Activated CD8-positive, alpha-beta T cell treated with anti-CD3 and anti-CD28 coated beads for 36 hours (primary cell): ENCODE measurements at regions not wholly inside any gene's neighbourhood (a gene's known extent, or its start where the extent isn't known, plus 50 kb on each side); places are given as distances from the start of the nearest gene placed in this dataset.

Experiments
- ATAC-seq: fragments of 200-7000 bp; cut with Tn5 transposase; one replicate; pipeline ENCODE4 v1.10.0; 2021; ENCODE audit warnings: mild to moderate bottlenecking, moderate library complexity
- CTCF ChIA-PET: fragments of 350-600 bp; sonication (Branson Sonifier 250); formaldehyde crosslinking; loops from one replicate; lab custom pipeline; 2021; ENCODE audit warnings: antibody characterized with exemption; lab: Charles Lee
- POLR2A ChIA-PET: fragments of 350-600 bp; sonication (Branson Sonifier 250); formaldehyde crosslinking; loops from one replicate; lab custom pipeline; 2021; ENCODE audit warnings: antibody characterized with exemption; lab: Charles Lee
- DNase-seq: peaks from one replicate; pipeline ENCODE4 v3.0.0-alpha.2; 2020
- H3K27ac Mint-ChIP-seq: one replicate; pipeline ENCODE4 v1.8.0; 2021; ENCODE audit warnings: mild to moderate bottlenecking, mixed read lengths
- H3K27me3 Mint-ChIP-seq: one replicate; pipeline ENCODE4 v1.8.0; 2021; ENCODE audit warnings: mixed read lengths
- H3K36me3 Mint-ChIP-seq: one replicate; pipeline ENCODE4 v1.8.0; 2021; ENCODE audit warnings: low read depth, mixed read lengths
- H3K4me1 Mint-ChIP-seq: one replicate; pipeline ENCODE4 v1.8.0; 2021; ENCODE audit warnings: low read depth, mixed read lengths
- H3K4me3 Mint-ChIP-seq: one replicate; pipeline ENCODE4 v1.8.0; 2021; ENCODE audit warnings: mild to moderate bottlenecking, moderate library complexity, mixed read lengths
- H3K9me3 Mint-ChIP-seq: one replicate; pipeline ENCODE4 v1.8.0; 2021; ENCODE audit warnings: mixed read lengths
- intact Hi-C: fragments of 100-400 bp; cut with micrococcal nuclease; formaldehyde crosslinking; loops from one replicate; pipeline ENCODE4 v1.10.0; 2022
- TF ChIP-seq, protein P1 (sequence below): fragments of 200-600 bp; IDR thresholded peaks from one replicate; pipeline ENCODE4 v1.8.0; 2022; ENCODE audit warnings: antibody characterized with exemption, mild to moderate bottlenecking

DNA sequence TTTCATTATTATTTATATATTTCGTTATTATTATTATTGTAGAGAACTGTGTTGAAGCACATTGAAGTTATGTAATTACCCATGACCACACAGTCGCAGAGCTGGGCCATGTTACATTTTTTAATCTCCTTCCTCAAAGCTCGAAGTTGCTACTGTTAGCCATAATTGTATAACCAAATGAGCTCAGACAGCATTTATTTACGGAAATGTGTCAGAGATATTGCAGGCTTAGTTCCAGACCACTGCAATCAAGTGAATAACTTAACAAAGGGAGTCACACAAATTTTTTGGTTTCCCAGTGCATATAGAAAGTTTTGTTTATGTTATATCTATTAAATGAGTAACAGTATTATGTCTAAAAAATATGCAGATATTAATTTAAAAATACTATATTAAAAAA, 147.1 kb upstream of the SLITRK1 start:
- DNase-seq: no peak
- H3K27me3 Mint-ChIP-seq: no peaks in the 10 kb centered on the region
- CTCF ChIA-PET: interaction anchor here (0.7 kb wide), 2 partner anchors 38 to 629 kb away, joined by 3 read pairs; no protein-coding TSS in a partner anchor
- no peak for ATAC-seq
- intact Hi-C loops: no loop called here
- H3K4me1 Mint-ChIP-seq: no peaks in the 10 kb centered on the region
- H3K27ac Mint-ChIP-seq: no peak overlapping the region
- no peaks in the 10 kb centered on the region for H3K9me3 Mint-ChIP-seq
- TF ChIP-seq, protein P1, sequence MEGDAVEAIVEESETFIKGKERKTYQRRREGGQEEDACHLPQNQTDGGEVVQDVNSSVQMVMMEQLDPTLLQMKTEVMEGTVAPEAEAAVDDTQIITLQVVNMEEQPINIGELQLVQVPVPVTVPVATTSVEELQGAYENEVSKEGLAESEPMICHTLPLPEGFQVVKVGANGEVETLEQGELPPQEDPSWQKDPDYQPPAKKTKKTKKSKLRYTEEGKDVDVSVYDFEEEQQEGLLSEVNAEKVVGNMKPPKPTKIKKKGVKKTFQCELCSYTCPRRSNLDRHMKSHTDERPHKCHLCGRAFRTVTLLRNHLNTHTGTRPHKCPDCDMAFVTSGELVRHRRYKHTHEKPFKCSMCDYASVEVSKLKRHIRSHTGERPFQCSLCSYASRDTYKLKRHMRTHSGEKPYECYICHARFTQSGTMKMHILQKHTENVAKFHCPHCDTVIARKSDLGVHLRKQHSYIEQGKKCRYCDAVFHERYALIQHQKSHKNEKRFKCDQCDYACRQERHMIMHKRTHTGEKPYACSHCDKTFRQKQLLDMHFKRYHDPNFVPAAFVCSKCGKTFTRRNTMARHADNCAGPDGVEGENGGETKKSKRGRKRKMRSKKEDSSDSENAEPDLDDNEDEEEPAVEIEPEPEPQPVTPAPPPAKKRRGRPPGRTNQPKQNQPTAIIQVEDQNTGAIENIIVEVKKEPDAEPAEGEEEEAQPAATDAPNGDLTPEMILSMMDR: no peak
- POLR2A ChIA-PET: no interaction called here
- H3K4me3 Mint-ChIP-seq: no peak overlapping the region
- no peaks in the 10 kb centered on the region for H3K36me3 Mint-ChIP-seq

- Mint-ChIP-seq H3K4me3 (no peak overlapping the region), H3K9me3 (no peaks in the 10 kb centered on the region), H3K4me1 (no peaks in the 10 kb centered on the region), H3K27me3 (no peaks in the 10 kb centered on the region), H3K27ac (no peak overlapping the region), H3K36me3 (no peaks in the 10 kb centered on the region)
- TF ChIP-seq, protein P1: no peak
- POLR2A ChIA-PET: no interaction called here
- ATAC-seq: no peak
- intact Hi-C loops: no loop called here
- no peak for DNase-seq
- CTCF ChIA-PET: no interaction called here
Measured at GRCh38 chr13:84025824-84026223, 143.6 kb upstream of the SLITRK1 start.

- no peaks in the 10 kb centered on the region for H3K9me3 Mint-ChIP-seq
- ChIA-PET POLR2A (no interaction called here), CTCF (no interaction called here)
- no peaks in the 10 kb centered on the region for H3K36me3 Mint-ChIP-seq
- TF ChIP-seq, protein P1: no peak
- ATAC-seq (no peak), DNase-seq (no peak)
- H3K4me1 Mint-ChIP-seq: no peaks in the 10 kb centered on the region
- H3K27me3 Mint-ChIP-seq: no peaks in the 10 kb centered on the region
- intact Hi-C loops: no loop called here
- H3K4me3 Mint-ChIP-seq: no peak overlapping the region
- H3K27ac Mint-ChIP-seq: no peak overlapping the region
Measured at GRCh38 chr13:83996415-83996814, 114.1 kb upstream of the SLITRK1 start.

- TF ChIP-seq, protein P1: no peak
- H3K27me3 Mint-ChIP-seq: no peaks in the 10 kb centered on the region
- H3K4me1 Mint-ChIP-seq: no peaks in the 10 kb centered on the region
- POLR2A ChIA-PET: no interaction called here
- no peaks in the 10 kb centered on the region for H3K9me3 Mint-ChIP-seq
- CTCF ChIA-PET: no interaction called here
- ATAC-seq (no peak), DNase-seq (no peak)
- no peaks in the 10 kb centered on the region for H3K36me3 Mint-ChIP-seq
- H3K4me3 Mint-ChIP-seq: no peak overlapping the region
- intact Hi-C loops: no loop called here
- H3K27ac Mint-ChIP-seq: no peak overlapping the region
Measured at GRCh38 chr13:83995930-83996329, 113.7 kb upstream of the SLITRK1 start.

DNA sequence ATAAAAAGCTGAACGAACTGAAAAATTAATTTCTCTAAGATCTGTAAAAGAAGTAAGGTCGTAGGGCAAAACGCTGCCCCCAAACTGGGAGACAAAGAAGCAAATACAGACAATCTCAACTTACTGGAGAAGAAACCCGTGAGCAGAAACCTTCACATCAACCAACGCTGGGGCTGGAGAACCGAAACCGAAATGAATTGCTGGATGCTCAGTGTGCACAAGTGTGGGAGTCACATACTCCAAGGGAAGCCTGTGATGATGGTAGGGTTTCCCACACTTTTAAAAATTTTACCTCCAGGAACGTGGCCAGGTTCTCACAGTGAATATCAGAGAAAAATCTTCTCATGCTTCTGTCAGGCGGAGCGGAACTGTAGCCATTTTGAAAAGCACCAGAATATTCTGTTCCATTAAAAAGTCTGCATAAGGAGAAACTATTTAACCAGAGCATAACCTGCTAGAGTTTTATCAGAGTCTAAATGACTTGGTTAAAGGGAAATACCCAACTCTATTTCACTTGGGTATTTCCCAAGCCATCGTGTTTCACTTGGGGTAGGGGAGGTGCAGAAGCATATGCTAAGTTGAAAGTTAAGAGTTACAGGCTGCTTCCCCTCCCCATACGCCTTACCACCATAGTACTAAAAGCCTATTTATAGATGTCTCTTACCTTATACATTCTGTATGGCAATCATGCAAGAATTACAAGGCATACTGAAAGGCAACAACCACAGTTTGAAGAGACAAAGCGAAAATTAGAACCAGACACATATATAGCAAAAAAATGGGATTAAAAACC, 110.5 kb upstream of the SLITRK1 start:
- no peak overlapping the region for H3K4me3 Mint-ChIP-seq
- H3K27me3 Mint-ChIP-seq: no peaks in the 10 kb centered on the region
- no peak for ATAC-seq
- H3K27ac Mint-ChIP-seq: no peak overlapping the region
- intact Hi-C loops: no loop called here
- H3K36me3 Mint-ChIP-seq: no peaks in the 10 kb centered on the region
- ChIA-PET CTCF (no interaction called here), POLR2A (no interaction called here)
- no peak for DNase-seq
- TF ChIP-seq, protein P1: no peak
- no peaks in the 10 kb centered on the region for H3K4me1 Mint-ChIP-seq
- no peaks in the 10 kb centered on the region for H3K9me3 Mint-ChIP-seq
